Cardiac septum (tissue), 1 donor: ENCODE measurements at regions not wholly inside any gene's neighbourhood (a gene's known extent, or its start where the extent isn't known, plus 50 kb on each side); places are given as distances from the start of the nearest gene placed in this dataset.

ENCODE experiments used
- DNase-seq: peaks from one replicate; pipeline ENCODE4 v3.0.0-alpha.2; 2020; ENCODE audit warnings: low spot score
- intact Hi-C: fragments of 100-400 bp; cut with DNase I; formaldehyde crosslinking; loops from one replicate; pipeline ENCODE4 v1.14.0; 2022
- donor health status: DM: no; HTN: no; CAD: no.

DNA sequence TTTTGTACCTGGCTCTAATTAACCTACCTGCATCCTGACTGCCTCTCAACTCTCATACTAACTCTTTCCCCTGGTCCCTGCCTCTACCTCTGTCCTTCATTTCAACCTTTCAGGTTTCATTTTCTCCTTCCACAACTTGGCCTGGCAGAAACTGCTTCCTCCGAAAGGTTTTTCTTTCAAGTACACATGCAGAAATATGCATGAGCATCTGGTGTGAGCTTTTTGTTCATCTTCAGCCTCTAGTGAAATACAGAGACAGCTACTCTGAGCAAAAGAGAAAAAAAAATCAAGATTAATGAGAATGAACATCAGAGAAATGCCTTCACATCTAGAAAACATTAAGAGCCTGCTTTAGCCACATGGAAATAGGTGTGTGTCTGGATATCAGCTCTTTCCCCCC lies 297.9 kb upstream of the PCSK5 start:
- intact Hi-C loops: no loop called here
- DNase-seq: no peak

DNA sequence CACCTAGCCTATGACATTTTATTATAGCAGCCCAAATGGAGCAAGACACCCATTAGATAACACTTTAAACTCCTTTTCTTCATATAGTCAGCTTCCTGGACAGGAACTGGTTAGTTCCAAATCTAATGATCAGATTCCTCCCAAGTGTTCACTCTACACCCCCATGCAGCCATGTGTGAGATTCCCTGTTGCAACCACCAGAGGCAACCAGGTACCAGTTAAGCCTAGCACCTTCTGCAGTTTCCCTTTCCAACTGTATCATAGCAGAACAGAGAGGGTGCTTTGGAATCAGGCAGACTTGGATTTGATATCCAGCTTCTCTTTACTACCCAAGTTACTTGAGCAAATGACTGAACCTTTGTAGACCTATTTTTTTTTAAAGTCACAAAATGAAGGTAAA lies 296.6 kb upstream of the PCSK5 start:
- intact Hi-C loops: no loop called here
- no peak for DNase-seq

DNA sequence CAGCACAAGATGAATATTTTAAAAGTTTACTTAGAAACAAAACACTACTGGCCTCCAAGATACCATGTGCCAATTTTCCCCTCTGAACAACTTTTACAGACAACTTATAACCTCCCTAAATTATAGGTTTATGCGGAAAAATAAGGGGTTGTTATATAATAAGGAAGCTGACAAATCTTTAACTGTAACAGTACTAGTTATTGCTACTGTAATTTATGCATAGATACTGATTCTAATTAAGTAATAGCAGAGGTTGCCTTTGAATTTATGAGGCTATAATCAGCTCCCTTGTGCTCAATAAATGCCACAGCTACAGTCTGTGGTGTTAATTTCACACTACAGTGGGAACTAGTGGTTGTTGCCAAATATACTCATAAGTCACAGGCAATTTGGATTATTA lies 291.3 kb upstream of the PCSK5 start:
- DNase-seq: no peak
- intact Hi-C loops: no loop called here

DNA sequence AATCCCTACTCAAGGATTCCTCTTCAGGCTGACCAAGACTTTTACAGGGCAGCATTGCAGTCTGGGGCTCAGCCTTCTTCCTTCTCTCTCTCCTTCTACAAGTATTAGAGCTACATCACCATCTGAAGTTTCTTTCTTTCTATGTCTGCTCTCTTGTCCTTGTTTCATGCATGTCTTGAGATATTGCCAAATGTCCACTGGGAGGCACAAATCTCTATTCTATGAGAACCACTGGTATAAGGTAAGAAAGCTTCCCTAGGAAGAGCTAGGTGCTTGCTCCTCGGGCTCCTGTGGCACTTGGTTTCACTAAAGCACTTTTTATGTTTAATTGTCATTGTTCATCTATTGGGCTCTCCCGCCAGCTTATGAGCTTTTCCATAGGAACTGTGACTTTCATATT lies 289.2 kb upstream of the PCSK5 start:
- intact Hi-C loops: no loop called here

DNA sequence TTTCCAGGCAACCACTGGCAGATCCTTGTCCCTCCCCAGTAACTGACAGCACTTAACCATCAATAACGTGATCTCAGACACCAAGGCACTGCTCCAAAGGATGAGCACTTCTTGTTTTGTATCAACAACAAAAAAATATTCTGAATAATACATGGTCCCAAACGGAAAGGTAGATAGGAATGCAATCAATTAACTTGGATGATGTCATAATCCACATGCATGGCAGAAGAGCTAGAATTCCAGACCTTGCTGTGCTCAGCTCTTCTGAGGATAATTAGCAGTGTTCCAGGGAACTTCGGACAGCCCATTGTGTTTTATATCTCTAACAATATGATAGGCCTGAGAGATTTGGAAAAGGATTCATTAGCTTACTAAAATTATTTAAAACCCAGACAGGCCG lies 288.4 kb upstream of the PCSK5 start:
- DNase-seq: no peak
- intact Hi-C loops: no loop called here

More for the DNA sequence above, 289.2 kb upstream of the PCSK5 start:
- DNase-seq: no peak

DNA sequence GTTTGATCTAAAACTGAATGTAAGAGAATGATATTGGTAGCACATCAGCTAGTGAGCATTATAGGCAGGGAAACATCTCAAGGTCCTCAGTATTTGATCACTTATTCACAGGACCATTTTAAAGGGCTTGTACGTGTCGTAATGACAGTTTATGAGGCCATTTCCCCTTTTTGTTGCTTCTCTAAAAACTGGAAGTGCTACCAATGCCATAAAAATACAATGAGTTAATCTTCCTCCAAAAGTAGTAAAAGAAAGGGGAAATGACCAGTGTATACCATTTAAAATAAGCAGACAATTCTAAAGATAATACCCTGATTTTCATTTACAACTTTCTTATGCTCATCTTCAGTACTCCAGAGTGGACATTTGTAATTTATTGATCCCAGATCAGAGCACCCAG lies 285.8 kb upstream of the PCSK5 start:
- intact Hi-C loops: no loop called here
- DNase-seq: no peak

GRCh38 chr9:75607521-75607920 lies 283.0 kb upstream of the PCSK5 start:
- intact Hi-C loops: no loop called here
- no peak for DNase-seq

- DNase-seq: no peak
Observed at GRCh38 chr9:75609401-75609800, 281.1 kb upstream of the PCSK5 start.

GRCh38 chr9:75610246-75610645 lies 280.2 kb upstream of the PCSK5 start:
- no peak for DNase-seq
- intact Hi-C loops: no loop called here

More at GRCh38 chr9:75609401-75609800, 281.1 kb upstream of the PCSK5 start:
- intact Hi-C loops: no loop called here

DNA sequence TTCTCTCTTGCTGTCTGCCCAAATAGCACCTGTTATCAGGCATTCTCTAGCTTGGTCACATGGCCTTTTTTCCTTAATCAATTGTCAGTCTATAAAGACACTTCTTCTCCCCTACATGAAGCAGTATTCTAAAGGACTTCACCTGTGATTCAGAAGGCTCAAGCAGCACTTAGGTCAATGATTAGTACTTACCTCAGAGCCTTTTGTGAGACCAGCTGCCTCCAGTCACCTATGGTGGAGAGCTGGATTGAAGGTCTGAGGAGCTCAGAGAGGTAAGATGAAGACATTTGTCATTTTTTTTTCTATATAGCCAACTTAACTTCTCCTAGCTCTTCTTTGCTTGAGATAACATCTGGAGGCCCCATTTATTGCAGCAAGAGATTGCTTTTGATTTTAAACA lies 278.3 kb upstream of the PCSK5 start:
- intact Hi-C loops: no loop called here
- no peak for DNase-seq

- intact Hi-C loops: no loop called here
- DNase-seq: no peak
Observed at GRCh38 chr9:75612754-75613153, 277.7 kb upstream of the PCSK5 start.

DNA sequence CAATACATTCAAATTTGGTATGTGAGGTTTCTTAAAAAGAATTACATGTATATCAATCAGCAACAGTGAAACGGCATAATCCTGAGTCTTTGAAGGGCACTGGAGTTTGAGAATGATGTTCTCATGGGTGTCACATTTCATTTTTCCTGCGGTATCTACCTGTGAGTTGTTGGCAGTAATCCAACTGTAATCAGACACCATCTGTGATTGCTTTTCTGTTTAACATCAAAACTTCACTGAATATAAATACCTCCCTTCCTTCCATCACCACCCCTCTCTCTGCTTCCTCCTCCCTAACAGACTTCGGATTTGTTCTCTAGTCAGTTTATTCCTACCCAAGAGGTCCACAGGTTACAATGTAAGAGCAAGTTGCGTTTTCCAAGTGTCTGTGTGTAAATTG lies 275.2 kb upstream of the PCSK5 start:
- no peak for DNase-seq
- intact Hi-C loops: no loop called here

- intact Hi-C loops: no loop called here
Observed at GRCh38 chr9:75616052-75616451, 274.4 kb upstream of the PCSK5 start.

DNA sequence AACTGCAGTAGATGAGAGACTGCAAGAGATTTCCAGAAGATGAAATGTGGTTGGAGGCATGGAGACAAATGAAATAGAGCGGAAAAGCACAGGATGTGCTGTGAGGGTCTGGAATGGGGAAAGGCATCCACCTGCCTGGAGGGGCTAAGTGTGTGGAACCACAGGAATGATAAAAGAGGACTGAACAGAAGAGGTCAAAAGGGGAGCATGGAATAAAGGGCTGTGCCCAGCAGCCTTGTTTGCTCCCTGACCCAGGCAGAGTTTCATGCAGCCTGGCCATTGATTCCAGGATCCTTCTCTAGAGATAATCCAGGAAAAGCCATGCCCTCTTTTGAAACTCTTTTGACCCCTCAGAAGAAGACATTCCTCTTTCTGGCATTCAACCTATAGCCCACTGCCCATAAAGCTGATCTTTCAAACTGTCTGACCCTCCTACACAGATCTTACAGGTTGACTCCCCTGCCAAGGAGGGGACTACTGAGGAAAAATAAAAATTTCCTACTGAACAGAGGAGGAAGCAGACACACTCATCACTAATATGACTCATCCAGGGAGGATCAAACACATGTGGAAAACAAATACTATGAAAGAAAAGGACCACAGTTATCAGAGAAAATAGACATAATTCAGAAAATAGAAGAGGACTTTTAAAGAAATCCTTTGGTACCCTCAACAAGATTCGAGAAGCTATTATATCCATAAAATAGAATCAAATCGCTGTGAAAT lies 273.5 kb upstream of the PCSK5 start:
- intact Hi-C loops: no loop called here
- no peak for DNase-seq

More at GRCh38 chr9:75616052-75616451, 274.4 kb upstream of the PCSK5 start:
- DNase-seq: no peak

DNA sequence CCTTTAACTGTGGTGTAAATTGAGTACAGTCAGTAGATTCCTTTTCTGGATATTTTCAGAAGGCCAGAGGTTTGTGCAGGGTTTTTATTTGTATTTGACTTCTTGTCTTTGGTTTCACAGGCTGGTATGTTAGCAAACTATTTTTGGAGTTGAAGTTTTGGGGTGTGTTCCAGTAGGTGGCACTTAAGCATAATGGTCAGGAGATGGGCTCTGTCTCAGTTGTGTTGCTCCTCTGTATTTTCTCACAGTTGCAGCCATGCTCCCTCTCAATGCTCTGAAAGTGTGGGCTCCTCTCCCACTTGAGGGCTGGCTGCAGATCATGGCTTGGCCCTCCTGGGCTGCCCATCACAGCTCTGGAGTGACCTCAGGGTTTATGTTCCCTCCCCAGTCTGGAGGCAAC lies 267.0 kb upstream of the PCSK5 start:
- intact Hi-C loops: loop anchor here (5.0 kb wide), 1 partner anchor 244 kb away; no protein-coding TSS in a partner anchor
- no peak for DNase-seq

GRCh38 chr9:75624998-75625397 lies 265.5 kb upstream of the PCSK5 start:
- intact Hi-C loops: loop anchor here (5.0 kb wide), 1 partner anchor 242 kb away; no protein-coding TSS in a partner anchor
- DNase-seq: no peak

DNA sequence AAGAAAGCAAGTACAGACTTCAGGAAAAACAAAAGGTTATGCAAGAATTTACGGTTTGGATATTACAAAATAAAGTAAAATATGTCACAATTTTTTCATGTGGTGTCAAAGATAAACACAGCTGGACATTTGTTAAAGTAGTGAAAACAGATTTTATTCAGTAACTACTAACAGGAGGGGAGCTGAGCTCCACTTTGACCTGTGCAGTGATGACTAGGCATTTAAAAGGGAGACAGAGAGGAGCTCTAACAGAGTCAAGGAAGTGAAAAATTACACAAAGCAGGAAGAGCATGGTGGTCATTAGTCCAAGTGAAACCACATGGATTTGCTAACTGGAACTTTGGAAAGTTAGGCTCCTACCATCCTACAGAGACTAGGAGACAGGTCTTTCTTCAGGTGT lies 263.6 kb upstream of the PCSK5 start:
- no peak for DNase-seq
- intact Hi-C loops: no loop called here

DNA sequence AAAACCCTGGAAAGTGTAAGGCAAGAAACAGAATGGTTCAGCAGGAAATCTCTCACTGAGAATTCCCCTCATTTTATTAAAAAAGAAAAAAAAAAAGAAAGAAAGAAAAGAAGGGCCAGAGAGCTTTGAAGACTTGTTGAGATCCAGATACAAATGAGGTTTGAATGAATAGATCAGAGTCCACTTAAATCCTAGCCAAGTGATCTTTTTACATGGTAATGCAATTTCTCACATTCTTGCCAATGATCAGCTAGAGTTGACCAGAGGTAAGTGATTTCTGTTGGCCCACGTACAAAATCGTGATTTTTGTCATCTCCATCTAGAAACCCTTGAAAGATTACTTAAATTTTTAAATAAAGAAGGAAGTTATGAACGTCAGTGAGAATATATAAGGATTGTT lies 261.5 kb upstream of the PCSK5 start:
- no peak for DNase-seq
- intact Hi-C loops: no loop called here

DNA sequence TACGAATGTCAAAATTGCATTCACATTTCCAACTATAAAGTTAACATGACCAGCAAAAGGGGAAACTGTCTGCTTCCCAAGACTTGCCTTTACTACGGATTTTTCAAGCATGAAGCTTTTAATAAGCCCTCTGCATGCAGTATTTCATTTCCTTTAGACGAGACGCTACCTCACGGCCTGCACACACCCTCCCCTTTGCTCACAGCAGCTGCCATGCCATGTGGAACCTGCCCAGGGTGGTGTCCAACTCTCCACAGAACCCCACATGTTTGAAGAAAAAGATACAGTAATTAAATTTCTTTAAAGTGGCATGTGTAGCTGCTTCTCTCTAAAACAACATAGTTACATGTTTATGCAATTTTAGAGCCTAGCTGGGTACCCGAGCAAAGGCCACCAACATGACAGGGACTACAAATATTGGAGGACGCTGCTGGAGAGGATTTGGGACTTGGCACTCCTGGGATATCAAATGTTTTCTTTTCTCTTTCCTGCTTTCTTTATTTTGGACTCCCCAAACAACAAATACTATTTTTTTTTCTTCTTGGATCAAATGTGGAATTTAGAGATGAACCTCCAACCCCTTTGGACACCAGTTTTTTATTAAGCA lies 256.9 kb upstream of the PCSK5 start:
- intact Hi-C loops: no loop called here
- no peak for DNase-seq

GRCh38 chr9:75636427-75637045 lies 253.9 kb upstream of the PCSK5 start:
- intact Hi-C loops: no loop called here
- no peak for DNase-seq

DNA sequence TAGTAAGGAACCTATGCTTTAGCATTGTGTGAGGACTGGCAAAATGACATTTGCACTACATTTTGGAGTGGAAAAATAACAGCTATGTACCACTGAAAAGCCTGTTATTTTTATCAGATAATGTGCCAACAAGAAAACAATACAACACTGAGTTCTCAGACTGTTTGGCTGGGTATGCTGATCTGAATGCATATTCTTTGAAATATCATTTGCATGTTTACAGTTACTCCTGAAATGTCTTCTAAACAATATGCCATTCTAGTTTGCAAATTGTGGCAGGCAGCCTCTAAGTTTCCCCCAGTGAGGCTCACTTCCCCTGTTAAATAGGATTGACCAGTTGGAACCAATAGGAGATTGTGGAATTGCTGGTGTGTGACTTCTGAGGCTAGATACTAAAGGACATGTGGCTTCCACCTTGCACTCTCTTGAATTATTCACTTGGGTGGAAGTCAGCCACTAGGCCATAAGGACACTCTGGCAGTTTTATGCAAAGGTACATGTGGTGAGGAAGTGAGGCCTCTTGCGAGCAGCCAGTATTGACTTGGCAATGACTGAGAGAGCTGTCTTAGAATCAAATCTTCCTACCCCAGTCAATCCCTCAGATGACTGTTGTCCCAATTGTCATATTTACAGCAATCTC lies 250.4 kb upstream of the PCSK5 start:
- intact Hi-C loops: no loop called here
- no peak for DNase-seq
